SH-SY5Y (cell line): ENCODE measurements at regions not wholly inside any gene's neighbourhood (a gene's known extent, or its start where the extent isn't known, plus 50 kb on each side); places are given as distances from the start of the nearest gene placed in this dataset.

Experiments used
- GATA2 ChIP-seq: IDR thresholded peaks from 2 replicates; pipeline ENCODE4 v1.6.1; 2011; ENCODE audit warnings: mild to moderate bottlenecking, low read depth, low read length
- GATA3 ChIP-seq: IDR thresholded peaks from 2 replicates; pipeline ENCODE4 v1.6.1; 2011; ENCODE audit warnings: low read depth, mild to moderate bottlenecking, low read length, moderate library complexity

DNA sequence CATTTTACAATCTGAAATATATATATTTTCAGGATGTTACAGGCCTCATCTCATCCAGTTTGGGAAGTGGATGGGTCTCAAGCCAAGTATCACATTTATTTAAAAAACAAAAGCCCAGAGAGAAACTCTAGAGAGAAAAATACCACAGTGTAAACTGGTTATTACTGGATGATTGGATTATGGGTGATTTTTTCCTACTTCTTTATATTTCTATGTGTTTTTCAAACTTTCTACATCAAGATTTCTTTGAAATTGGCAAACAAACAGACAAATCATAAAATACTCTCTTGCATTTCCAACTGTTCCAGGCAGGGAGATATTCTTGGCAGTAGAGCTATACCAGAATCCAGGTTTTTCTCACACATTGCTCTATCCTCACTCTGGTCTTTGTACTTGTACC is 116.0 kb upstream of the SMIM23 start:
- TF ChIP-seq GATA2: no peak
- TF ChIP-seq GATA3: no peak
